Astrocyte (in vitro differentiated cells and primary cell): ENCODE measurements at regions not wholly inside any gene's neighbourhood (a gene's known extent, or its start where the extent isn't known, plus 50 kb on each side); places are given as distances from the start of the nearest gene placed in this dataset.
"Not testable (repeated sequence)": the region's sequence is repeated elsewhere in the genome, so short reads cannot be mapped to it uniquely, and the experiment has no call there.

Experiments
- CTCF ChIP-seq: IDR thresholded peaks from 2 replicates; pipeline ENCODE4 v1.5.1; 2011; ENCODE audit warnings: low read depth, mild to moderate bottlenecking, inconsistent platforms, low read length, moderate library complexity; ENCODE audit not compliant: insufficient read depth
- EZH2 ChIP-seq: IDR thresholded peaks from 2 replicates; pipeline ENCODE4 v1.6.1; 2012; ENCODE audit warnings: mild to moderate bottlenecking, low read length, inconsistent platforms; ENCODE audit not compliant: insufficient read depth

- TF ChIP-seq CTCF, EZH2: not testable (repeated sequence)
These were observed 121.8 kb upstream of the WDR75 start for GRCh38 chr2:189319424-189319823.
